ENCODE measurements at regions not wholly inside any gene's neighbourhood (a gene's known extent, or its start where the extent isn't known, plus 50 kb on each side); places are given as distances from the start of the nearest gene placed in this dataset.

DNA sequence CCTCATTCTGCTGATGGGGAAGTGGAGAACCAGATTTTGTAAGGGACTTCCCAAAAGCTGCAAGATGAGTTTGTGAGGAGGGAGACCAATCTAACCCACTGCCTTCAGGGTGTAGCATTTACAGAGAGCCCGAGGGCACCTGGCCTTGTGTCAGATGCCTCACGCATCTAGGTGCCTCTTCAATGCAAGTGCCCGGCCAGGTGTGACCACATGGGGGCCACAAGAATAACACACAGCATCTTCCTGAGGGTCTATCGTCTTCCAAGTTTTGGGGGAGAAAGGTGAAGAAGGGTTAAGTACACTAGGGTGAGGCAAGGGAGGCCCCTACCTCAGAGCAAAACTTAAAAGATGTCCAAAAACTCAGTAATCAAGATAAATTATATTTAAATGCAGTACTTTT lies 401.7 kb upstream of the CDH5 start:
- DNase-seq (ENCODE audit: low read depth) = no peak
- H3K4me3 ChIP-seq (ENCODE audit: low read depth, low read length) = no peak overlapping the region

DNA sequence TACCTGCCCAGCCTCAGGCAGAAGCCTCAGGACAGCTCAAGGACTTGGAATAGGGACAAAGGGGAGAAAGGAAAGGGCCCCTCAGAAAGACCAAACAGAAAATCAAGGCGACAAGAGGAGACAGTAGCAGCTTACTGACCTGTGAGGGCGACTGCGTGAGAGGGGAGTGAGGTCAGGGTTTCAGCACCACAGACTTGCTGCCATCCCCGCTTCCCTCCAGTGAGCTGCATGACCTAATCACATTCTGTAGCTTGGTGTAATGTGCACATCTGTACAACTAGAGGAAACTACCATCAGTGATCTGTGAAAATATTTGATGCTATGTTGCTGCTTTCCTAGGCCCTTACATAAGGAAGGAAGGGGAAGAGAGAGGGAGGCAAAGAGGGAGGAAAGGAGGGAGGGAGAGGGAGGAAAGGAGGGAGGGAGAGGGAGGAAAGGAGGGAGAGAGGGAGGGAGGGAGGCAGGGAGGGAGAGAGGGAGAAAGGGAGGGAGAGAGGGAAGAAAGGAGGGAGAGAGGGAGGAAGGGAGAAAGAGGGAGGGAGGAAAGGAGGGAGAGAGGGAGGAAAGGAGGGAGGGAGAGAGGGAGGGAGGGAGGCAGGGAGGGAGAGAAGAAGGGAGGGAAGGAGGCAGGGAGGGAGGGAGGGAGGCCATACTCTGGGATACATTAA lies 404.9 kb upstream of the CDH5 start:
- no peak for DNase-seq (ENCODE audit: low read depth)

DNA sequence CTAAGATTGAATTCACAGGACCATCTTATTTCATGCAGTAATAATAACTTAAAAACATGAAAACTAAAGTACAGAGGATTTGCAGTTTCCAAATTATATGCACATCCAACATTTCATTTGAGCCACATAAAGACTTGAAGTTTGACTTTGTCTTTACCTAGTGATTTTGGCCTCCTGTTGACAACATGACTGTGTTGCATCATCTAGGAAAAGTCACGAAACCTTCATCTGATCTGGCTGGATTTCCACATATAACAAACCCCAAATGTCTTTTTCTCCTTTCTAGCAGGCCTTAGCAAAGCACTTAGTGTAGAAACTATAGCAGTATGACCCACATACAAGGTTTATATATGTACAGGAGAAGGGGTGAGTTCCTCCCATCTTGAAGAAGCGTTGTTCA lies 406.5 kb upstream of the CDH5 start:
- no peak overlapping the region for H3K4me3 ChIP-seq (ENCODE audit: low read depth, low read length)
- DNase-seq (ENCODE audit: low read depth) = no peak

More for the DNA sequence above, 404.9 kb upstream of the CDH5 start:
- H3K4me3 ChIP-seq (ENCODE audit: low read depth, low read length) = no peak overlapping the region

DNA sequence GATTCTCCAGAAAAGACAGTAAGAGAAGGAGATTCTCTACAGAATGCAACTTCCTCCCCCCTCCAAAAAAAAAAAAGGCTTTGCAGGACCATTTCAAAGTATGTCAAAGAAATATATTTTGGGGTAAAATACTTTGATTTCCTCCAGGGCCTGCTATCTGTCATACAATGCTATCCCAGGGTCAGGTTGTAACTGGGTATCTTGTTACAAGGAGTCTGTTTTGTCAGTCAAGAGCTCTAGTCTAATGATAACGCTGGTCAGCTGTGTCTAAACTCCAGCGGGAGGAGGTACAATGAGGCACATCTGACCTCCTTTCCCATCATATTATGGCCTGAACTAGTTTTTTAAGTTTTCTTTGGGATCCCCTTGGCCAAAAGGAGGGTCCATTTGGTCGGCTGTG lies 408.4 kb upstream of the CDH5 start:
- no peak overlapping the region for H3K4me3 ChIP-seq (ENCODE audit: low read depth, low read length)
- DNase-seq (ENCODE audit: low read depth) = no peak

DNA sequence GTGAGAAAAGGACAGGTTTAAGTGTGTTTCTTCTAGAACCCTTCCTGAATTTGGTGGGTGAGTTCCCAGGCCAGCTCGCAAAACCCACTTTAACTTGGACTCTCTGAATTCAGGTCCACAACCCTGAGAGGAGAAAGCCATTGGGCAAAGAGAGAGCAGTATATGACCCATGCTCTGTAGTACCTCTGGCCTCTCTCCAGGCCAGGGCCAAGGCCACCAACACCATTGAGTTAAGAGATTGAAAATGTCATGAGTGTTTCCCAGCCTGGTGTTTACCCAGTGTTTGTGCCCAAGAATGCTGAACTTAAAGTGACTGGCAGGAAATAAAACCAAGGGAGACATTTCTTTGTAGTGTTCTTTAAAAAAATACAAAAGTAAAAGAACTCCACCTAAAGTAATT lies 410.4 kb upstream of the CDH5 start:
- no peak overlapping the region for H3K4me3 ChIP-seq (ENCODE audit: low read depth, low read length)
- no peak for DNase-seq (ENCODE audit: low read depth)

DNA sequence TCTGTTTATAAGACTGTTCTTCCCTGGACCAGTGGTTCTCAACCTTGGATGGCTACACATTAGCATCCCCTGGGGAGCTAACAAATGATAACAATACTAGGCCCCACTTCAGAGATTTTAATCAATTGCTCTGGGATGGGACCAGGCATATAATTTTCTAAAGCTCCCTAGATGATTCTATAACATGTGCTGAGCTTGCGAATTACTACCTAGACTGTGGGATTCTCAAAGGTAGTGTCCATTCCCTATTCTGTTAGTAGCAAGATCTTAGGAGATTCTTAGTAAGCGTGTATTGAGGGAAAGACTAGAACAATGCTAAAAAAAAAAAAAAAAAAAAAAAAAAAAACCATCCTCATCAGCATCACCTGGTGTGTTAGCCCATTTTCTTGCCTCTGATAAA lies 412.0 kb upstream of the CDH5 start:
- no peak for DNase-seq (ENCODE audit: low read depth)
- H3K4me3 ChIP-seq (ENCODE audit: low read depth, low read length) = no peak overlapping the region

DNA sequence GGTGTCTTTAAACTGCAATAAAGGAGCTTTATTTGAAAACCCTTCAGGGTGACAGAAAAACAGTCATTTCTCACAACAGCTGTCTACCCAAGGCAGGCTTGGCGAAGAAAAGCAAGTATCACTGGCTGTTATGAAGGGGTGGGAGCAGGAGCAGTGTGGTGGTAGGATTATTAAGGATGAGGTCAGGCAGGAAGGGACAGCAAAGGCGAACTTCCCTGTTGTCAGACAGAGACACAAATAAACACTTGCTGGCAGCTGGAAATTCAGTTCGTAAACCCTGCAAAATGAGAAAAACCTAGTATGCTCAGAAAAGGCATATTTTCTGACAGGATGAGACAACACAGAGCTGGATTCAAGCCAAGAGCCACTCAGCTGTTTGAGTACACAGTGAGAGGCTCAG lies 416.3 kb upstream of the CDH5 start:
- no peak for DNase-seq (ENCODE audit: low read depth)

DNA sequence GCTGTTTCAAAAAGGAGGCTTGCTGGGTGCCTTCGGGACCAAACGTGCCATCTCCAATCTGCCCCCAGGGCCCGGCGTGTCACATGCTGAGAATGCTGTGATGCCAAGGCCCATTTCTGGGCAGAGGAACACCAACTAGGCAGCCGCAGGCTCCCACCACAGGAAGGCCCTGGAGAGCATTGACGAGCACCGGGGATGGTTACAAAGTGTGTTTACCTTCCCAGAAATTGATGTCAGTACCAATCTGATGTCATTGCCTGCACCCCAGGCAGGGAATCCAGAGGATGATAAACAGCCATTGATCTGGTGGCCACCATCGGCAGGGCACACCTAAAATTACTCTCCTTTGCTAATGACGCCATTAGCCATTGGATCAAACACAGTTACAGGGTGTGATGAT lies 418.1 kb upstream of the CDH5 start:
- DNase-seq (ENCODE audit: low read depth) = no peak
- H3K4me3 ChIP-seq (ENCODE audit: low read depth, low read length) = no peak overlapping the region

More for the DNA sequence above, 416.3 kb upstream of the CDH5 start:
- H3K4me3 ChIP-seq (ENCODE audit: low read depth, low read length) = no peak overlapping the region

DNA sequence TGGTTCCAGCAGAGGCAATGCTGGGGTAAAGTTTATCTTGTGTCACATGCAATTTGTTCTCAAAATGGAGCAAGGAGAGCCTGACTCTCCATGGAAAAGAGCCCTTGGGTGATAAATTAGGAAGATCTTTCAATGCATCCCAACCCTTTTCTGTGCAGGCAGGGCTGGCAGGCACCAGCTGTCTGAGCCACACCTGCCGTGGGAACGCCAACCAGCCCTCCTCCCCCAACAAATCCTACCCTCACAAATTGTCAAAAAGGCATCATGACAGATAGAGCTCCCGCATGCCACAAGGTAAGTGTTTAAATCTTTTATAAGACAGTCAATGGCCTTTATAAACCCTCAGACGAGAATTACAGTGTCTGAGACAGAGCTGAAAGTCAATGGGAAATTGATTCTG lies 418.5 kb upstream of the CDH5 start:
- no peak overlapping the region for H3K4me3 ChIP-seq (ENCODE audit: low read depth, low read length)
- no peak for DNase-seq (ENCODE audit: low read depth)

DNA sequence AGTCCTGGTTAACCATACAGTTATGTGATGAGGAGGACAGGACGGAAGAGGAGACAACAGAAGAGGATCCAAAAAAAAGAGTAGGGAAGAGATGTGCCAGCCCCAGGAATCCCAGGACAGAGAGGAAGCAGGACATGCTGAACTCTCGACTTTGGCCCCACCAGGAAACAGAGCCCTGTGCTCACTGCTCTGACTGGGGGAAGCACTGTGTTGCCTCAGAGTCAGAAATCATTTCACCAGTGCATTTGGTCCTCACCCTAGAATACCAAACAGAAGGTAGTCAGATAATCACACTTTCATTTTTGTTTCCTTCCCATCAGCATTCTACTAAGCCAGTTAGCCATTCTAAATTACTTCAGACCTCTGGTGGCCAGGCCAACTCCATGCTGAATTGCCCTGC lies 421.0 kb upstream of the CDH5 start:
- no peak for DNase-seq (ENCODE audit: low read depth)
- H3K4me3 ChIP-seq (ENCODE audit: low read depth, low read length) = no peak overlapping the region

DNA sequence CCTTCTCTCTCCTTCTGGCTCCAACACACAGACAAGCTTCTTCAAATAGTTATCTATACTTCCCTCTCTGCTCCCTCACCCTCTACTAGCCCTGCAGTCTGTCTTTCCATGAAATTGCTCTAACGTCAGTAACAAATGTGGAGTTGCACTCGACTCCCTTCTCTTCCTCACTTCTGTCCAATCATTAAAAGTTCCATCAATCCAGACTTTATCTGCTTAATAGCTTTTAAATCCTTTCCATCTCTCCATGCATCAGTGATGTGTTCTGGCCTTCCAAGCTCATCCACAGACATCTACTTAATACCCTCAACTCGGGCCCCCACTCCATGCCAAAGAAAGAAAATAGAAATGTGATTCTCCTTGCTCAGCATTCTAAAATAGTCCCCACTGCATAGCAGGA lies 422.1 kb upstream of the CDH5 start:
- no peak for DNase-seq (ENCODE audit: low read depth)

DNA sequence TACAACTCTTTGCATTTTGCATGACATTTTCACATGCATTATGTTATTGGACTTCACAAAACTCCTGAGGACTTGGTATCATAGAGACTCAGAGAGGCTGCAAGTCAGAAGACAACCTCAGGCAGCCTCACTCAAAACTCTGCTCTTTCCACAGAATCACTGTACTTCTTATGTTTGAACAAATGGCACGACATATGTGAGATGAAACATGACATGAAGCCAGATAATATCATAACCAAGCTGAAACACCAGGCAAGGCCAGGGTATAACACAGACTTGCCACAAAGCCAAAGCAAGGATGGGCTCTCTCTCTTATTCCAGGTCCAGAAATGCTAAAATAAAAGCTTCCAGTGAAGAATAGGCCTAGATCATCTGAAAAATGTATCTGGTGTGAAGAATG lies 425.8 kb upstream of the CDH5 start:
- no peak overlapping the region for H3K4me3 ChIP-seq (ENCODE audit: low read depth, low read length)
- no peak for DNase-seq (ENCODE audit: low read depth)

More for the DNA sequence above, 422.1 kb upstream of the CDH5 start:
- H3K4me3 ChIP-seq (ENCODE audit: low read depth, low read length) = no peak overlapping the region

DNA sequence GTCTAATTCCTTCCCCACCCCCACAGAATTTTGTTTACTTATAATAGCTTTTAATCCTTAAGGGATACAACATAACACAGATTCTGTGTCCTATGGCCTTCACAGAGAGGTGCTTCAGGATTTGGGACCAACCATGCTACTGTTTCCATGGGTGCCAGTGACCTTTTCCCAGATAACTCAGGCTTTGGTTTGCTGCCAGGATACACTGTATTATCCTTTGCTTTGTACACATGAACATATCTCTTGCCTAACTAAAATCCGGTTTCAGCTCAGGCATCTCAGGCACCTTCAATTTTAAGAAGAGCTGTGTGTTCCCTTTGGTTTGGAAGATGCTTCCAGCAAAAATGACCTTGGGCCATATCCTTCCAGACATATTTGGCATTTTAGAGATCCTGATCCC lies 428.4 kb upstream of the CDH5 start:
- no peak for DNase-seq (ENCODE audit: low read depth)
- no peak overlapping the region for H3K4me3 ChIP-seq (ENCODE audit: low read depth, low read length)

DNA sequence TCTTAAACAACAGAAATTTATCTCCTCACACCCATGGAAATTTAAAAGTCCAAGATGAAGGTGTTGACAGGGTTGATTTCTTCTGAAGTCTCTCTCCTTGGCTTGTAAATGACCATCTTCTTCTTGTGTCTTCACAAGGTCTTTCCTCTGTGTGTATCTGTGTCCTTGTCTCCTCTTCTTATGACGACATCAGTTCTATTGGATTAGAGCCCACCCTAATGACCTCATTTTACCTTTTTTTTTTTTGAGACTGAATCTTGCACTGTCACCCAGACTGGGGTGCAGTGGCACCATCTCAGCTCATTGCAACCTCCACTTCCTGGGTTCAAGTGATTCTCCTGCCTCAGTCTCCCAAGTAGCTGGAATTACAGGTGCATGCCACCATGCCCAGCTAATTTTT lies 429.0 kb upstream of the CDH5 start:
- H3K4me3 ChIP-seq (ENCODE audit: low read depth, low read length) = no peak overlapping the region
- no peak for DNase-seq (ENCODE audit: low read depth)

DNA sequence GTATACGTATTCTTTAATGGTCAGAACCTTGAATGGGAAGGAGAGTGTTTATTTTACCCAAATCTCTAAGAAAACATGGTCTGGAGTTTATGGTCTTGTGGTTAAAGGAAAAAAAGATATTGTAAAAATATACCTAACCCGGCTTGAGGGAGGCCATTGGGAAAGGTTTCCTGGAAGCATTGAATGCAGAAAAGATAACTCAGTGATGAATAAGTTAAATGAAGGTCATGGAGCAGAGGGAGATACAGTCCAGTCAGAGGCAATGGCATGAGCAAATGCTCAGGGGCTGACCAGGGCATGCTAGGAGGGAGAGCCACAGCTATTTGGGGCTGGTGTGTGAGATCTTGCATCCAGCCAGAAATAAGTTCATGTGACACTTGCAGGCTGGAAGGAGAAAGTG lies 430.4 kb upstream of the CDH5 start:
- no peak overlapping the region for H3K4me3 ChIP-seq (ENCODE audit: low read depth, low read length)
- DNase-seq (ENCODE audit: low read depth) = no peak

DNA sequence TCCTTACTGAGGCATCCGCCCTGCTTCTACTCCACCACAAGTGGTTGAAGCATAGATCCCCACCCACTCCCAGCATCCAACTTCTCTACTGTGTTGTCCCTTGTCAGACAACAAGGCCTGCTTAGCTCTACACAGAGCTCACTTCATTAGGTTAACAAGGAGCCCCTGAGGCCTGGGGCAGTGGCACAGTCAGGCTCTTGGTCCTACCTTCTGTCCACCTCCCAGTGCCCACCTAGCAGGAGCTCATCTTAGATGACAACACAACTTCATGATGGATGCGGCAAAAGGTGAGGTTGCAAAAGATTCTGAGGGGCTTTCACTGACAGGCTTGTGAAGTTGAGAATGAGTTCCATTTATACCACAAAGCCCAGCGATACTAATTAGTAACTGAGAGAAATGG lies 432.0 kb upstream of the CDH5 start:
- DNase-seq (ENCODE audit: low read depth) = no peak
- H3K4me3 ChIP-seq (ENCODE audit: low read depth, low read length) = no peak overlapping the region

DNA sequence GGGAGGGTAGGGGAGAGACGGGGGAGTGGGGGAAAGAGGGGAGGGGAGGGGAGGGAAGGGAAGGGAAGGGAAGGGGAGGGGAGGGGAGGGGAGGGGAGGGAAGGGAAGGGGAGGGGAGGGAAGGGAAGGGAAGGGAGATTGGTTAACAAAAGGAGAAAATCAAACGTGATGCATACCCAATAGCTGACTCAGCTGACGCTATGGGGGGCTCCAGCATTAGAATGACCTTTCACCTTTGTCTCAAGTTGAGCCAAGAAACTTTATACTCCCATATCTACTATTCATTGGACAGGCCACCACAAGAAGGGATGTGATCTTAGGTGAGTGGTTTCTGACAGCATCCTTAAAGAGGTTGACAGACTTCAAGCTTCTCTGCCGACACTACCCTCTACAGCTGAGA lies 432.8 kb upstream of the CDH5 start:
- DNase-seq (ENCODE audit: low read depth) = no peak
- no peak overlapping the region for H3K4me3 ChIP-seq (ENCODE audit: low read depth, low read length)

DNA sequence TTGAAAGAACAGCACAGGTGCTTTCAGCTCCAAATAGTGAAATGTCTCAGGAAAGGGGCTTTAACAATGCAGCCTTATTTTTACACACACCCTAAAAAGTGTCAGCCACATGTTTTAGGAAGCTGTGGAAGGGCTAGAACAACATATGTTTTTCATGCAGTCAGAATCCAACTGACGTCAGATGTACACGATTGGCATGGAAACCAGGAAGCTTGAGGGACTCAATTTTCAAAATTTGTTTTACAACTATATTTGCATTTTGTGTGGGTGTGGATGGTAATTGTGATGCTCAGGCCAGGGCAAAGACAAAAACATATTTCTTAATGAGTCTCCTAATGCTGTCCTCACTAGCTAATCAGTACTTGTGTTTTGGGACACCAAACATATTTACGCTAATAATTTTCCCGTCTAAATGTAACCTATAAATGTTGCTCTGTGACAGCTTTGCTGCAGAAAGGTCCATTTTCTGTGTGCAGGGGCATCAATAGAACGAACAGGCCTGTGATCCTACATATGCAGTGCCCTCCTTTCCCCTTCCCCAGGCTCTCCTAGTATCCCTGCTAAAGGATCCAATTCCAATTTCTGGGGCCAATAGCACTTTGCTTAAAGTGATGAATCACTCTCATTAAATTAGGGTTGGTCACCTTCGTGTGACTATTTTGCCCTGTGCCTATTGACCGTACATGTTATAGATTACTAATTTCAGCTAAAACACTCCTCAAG lies 434.0 kb upstream of the CDH5 start:
- no peak overlapping the region for H3K4me3 ChIP-seq (ENCODE audit: low read depth, low read length)
- DNase-seq (ENCODE audit: low read depth) = no peak

DNA sequence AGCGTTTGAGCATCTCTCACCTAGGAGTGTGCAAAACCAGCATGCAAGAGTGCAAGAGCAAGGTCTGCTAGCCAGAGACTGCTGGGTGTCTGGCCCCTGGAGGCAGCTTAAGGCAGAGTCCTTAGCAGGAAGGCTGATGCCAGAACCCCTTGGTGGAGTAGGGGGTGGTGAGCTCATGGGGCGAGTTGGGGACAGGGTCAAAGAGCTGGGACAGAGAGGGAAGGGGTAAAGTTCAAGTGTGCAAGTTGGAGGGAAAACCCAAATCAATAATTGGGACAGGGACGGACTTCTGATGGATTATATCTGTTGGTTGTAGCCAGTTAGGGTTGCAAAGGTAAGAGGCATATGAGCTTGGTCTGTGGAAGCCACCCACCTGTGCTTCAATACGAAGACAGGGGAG lies 443.6 kb upstream of the CDH5 start:
- no peak for DNase-seq (ENCODE audit: low read depth)

DNA sequence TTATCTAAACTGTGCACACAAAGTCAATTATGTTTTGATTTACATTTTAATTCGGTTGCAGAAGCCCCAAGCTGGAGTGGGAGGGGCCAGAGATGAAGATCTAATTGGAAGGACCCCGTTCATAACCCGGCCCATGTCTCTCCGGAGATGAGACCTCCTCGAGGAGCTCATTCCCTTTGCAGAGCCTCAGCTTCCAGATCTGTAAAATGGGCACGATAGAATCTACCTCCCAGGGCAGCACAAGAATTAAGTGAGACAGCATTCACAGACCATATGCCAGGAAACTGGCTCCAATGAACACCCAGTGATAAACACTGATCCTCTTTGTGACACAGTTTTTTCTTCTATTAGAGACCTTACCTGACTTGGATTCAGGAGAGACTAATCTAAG lies 446.5 kb upstream of the CDH5 start:
- DNase-seq (ENCODE audit: low read depth) = no peak

More for the DNA sequence above, 443.6 kb upstream of the CDH5 start:
- no peak overlapping the region for H3K4me3 ChIP-seq (ENCODE audit: low read depth, low read length)

More for the DNA sequence above, 446.5 kb upstream of the CDH5 start:
- H3K4me3 ChIP-seq (ENCODE audit: low read depth, low read length) = no peak overlapping the region
